ENCODE measurements at regions not wholly inside any gene's neighbourhood (a gene's known extent, or its start where the extent isn't known, plus 50 kb on each side); places are given as distances from the start of the nearest gene placed in this dataset.

- TF ChIP-seq CTCF (IDR thresholded peaks at IDR 0.05; ENCODE audit: extremely low read depth in 1 of 2, insufficient read depth in 1 of 2, low read depth in 1 of 2, low read length in 2 of 2) (no peak), POLR2AphosphoS5 (IDR thresholded peaks at IDR 0.05; ENCODE audit: insufficient read depth, low read depth, low read length) (no peak), JUN (IDR thresholded peaks at IDR 0.05; ENCODE audit: borderline replicate concordance, insufficient read depth, insufficient read length, low read depth) (no peak), EZH2 (IDR thresholded peaks at IDR 0.05; ENCODE audit: borderline replicate concordance, low read depth, low read length, severe bottlenecking) (no peak), POLR2A (IDR thresholded peaks at IDR 0.05; ENCODE audit: low read depth, low read length) (no peak), MYC (IDR thresholded peaks at IDR 0.05; ENCODE audit: low read depth, low read length) (no peak), MAX (IDR thresholded peaks at IDR 0.05; ENCODE audit: insufficient read depth, insufficient read length) (no peak), FOS (IDR thresholded peaks at IDR 0.05; ENCODE audit: borderline replicate concordance, insufficient read depth, low read length) (no peak), GATA2 (IDR thresholded peaks at IDR 0.05; ENCODE audit: insufficient read depth, insufficient read length, low read depth, low read length) (no peak)
- ChIA-PET POLR2A (no interaction called here), CTCF (interaction anchor here (4.4 kb wide), 1 partner anchor 219 kb away, joined by 34 read pairs; no protein-coding TSS in a partner anchor)
- Histone ChIP-seq H3K36me3 (ENCODE audit: control insufficient read depth in 2 of 2, extremely low read depth in 1 of 2, insufficient read depth in 2 of 2, low read length in 2 of 2) (no peaks in the 10 kb centered on the region), H3K27ac (ENCODE audit: insufficient read depth, low read depth, low read length) (no peak overlapping the region), H2AFZ (ENCODE audit: low read depth, low read length) (no peak overlapping the region), H3K79me2 (ENCODE audit: control insufficient read depth, insufficient read depth, low read length) (no peaks in the 10 kb centered on the region), H3K9me1 (replicated peaks; ENCODE audit: control insufficient read depth, extremely low read depth, insufficient read depth, low read length) (no peaks in the 10 kb centered on the region), H3K4me2 (ENCODE audit: insufficient read depth, low read length) (no peak overlapping the region), H3K4me3 (replicated peaks in 1 of 3; ENCODE audit: insufficient read depth in 1 of 3, low read depth in 1 of 3, low read length in 3 of 3) (no peak overlapping the region), H3K27me3 (ENCODE audit: control insufficient read depth in 2 of 2, insufficient read depth in 2 of 2, low read length in 2 of 2) (peaks cover 7 to 15% of the 10 kb centered on the region in 2 experiments), H3K9ac (replicated peaks; ENCODE audit: extremely low read depth, insufficient read depth, low read length) (no peak overlapping the region), H4K20me1 (replicated peaks; ENCODE audit: control insufficient read depth, extremely low read depth, insufficient read depth, low read length) (no peaks in the 10 kb centered on the region), H3K4me1 (ENCODE audit: control insufficient read depth, extremely low read depth, insufficient read depth, low read length) (no peaks in the 10 kb centered on the region), H3K9me3 (replicated peaks; ENCODE audit: control insufficient read depth, insufficient read depth, low read length) (no peaks in the 10 kb centered on the region)
- BruUV-seq (replicated peaks): no TSS peak
- FAIRE-seq (no peak), DNase-seq (ENCODE audit: low read depth, low spot score) (no peak)
- dilution Hi-C loops (cut with MboI; ENCODE audit: extremely low pct_ligation_motif_present, low sequenced_read_pairs): no loop called here
- intact Hi-C loops (cut with micrococcal nuclease): no loop called here
These were observed 124.2 kb upstream of the ZNF516 start for GRCh38 chr18:76619261-76619620.
